ENCODE measurements at regions not wholly inside any gene's neighbourhood (a gene's known extent, or its start where the extent isn't known, plus 50 kb on each side); places are given as distances from the start of the nearest gene placed in this dataset.

GRCh38 chr1:238438311-238439270, 547.9 kb upstream of the ZP4 start:
- TF ChIP-seq POLR2AphosphoS5 (IDR thresholded peaks at IDR 0.05; ENCODE audit: low read depth, low read length) (no peak), POLR2A (IDR thresholded peaks at IDR 0.05; ENCODE audit: low read depth, low read length) (no peak), SPI1 (IDR thresholded peaks at IDR 0.05; ENCODE audit: low read depth, low read length) (no peak), TAF1 (IDR thresholded peaks at IDR 0.05; ENCODE audit: low read depth, low read length) (no peak), PAX5 (IDR thresholded peaks at IDR 0.05; ENCODE audit: insufficient read depth, low read length, severe bottlenecking) (no peak), POU2F2 (IDR thresholded peaks at IDR 0.05; ENCODE audit: low read depth, low read length) (no peak)

Data from GM12891 (cell line).